H1 (cell line): ENCODE measurements at regions not wholly inside any gene's neighbourhood (a gene's known extent, or its start where the extent isn't known, plus 50 kb on each side); places are given as distances from the start of the nearest gene placed in this dataset.

ENCODE experiments used
- SAP30 ChIP-seq: fragments of 300-600 bp; sonication (generic); IDR thresholded peaks from 2 replicates; pipeline ENCODE4 v1.7.1; 2012; ENCODE audit warnings: low read length, moderate library complexity, mild to moderate bottlenecking, inconsistent platforms; ENCODE audit not compliant: insufficient read depth, insufficient replicate concordance
- SIN3A ChIP-seq, 2 experiments: IDR thresholded peaks in 1 of 2; conservative IDR thresholded peaks in 1 of 2; 2 replicates each; pipeline ENCODE4 v1.6.1; 2011 to 2012; ENCODE audit warnings: low read length in 2 of 2, improper control_type of control experiment in 1 of 2, low read depth in 1 of 2, mild to moderate bottlenecking in 1 of 2
- SIX5 ChIP-seq: IDR thresholded peaks from 2 replicates; pipeline ENCODE4 v1.6.1; 2011; ENCODE audit warnings: mild to moderate bottlenecking, low read depth, low read length
- TF ChIP-seq, protein P1 (sequence below): fragments of 300-600 bp; sonication (generic); IDR thresholded peaks from 2 replicates; pipeline ENCODE4 v1.7.1; 2012; ENCODE audit warnings: low read length, moderate library complexity, mild to moderate bottlenecking, inconsistent platforms; ENCODE audit not compliant: insufficient replicate concordance
- TF ChIP-seq, protein P2 (sequence below): IDR thresholded peaks from 2 replicates; pipeline ENCODE4 v1.6.1; 2012; ENCODE audit warnings: inconsistent platforms

DNA sequence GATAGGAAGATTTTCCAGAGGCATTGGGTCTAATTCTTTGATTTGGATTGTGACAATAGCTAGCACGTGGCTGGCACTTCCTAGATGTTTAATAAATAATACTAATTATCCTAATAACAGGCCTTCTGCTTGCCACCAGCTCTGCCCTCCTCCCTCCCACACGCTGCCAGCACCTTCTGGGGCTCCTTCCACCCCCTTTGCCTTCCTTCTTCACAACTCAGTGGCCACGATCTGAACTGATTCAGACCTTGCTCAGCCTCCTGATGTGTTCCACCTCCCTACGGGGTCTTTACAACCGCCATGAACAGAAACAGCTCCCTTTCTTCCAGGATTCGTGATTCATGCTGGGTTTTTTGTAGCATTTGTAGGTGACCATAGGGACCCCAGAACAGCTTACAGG, 310.3 kb upstream of the HS6ST1 start (continued):
- TF ChIP-seq, protein P1, sequence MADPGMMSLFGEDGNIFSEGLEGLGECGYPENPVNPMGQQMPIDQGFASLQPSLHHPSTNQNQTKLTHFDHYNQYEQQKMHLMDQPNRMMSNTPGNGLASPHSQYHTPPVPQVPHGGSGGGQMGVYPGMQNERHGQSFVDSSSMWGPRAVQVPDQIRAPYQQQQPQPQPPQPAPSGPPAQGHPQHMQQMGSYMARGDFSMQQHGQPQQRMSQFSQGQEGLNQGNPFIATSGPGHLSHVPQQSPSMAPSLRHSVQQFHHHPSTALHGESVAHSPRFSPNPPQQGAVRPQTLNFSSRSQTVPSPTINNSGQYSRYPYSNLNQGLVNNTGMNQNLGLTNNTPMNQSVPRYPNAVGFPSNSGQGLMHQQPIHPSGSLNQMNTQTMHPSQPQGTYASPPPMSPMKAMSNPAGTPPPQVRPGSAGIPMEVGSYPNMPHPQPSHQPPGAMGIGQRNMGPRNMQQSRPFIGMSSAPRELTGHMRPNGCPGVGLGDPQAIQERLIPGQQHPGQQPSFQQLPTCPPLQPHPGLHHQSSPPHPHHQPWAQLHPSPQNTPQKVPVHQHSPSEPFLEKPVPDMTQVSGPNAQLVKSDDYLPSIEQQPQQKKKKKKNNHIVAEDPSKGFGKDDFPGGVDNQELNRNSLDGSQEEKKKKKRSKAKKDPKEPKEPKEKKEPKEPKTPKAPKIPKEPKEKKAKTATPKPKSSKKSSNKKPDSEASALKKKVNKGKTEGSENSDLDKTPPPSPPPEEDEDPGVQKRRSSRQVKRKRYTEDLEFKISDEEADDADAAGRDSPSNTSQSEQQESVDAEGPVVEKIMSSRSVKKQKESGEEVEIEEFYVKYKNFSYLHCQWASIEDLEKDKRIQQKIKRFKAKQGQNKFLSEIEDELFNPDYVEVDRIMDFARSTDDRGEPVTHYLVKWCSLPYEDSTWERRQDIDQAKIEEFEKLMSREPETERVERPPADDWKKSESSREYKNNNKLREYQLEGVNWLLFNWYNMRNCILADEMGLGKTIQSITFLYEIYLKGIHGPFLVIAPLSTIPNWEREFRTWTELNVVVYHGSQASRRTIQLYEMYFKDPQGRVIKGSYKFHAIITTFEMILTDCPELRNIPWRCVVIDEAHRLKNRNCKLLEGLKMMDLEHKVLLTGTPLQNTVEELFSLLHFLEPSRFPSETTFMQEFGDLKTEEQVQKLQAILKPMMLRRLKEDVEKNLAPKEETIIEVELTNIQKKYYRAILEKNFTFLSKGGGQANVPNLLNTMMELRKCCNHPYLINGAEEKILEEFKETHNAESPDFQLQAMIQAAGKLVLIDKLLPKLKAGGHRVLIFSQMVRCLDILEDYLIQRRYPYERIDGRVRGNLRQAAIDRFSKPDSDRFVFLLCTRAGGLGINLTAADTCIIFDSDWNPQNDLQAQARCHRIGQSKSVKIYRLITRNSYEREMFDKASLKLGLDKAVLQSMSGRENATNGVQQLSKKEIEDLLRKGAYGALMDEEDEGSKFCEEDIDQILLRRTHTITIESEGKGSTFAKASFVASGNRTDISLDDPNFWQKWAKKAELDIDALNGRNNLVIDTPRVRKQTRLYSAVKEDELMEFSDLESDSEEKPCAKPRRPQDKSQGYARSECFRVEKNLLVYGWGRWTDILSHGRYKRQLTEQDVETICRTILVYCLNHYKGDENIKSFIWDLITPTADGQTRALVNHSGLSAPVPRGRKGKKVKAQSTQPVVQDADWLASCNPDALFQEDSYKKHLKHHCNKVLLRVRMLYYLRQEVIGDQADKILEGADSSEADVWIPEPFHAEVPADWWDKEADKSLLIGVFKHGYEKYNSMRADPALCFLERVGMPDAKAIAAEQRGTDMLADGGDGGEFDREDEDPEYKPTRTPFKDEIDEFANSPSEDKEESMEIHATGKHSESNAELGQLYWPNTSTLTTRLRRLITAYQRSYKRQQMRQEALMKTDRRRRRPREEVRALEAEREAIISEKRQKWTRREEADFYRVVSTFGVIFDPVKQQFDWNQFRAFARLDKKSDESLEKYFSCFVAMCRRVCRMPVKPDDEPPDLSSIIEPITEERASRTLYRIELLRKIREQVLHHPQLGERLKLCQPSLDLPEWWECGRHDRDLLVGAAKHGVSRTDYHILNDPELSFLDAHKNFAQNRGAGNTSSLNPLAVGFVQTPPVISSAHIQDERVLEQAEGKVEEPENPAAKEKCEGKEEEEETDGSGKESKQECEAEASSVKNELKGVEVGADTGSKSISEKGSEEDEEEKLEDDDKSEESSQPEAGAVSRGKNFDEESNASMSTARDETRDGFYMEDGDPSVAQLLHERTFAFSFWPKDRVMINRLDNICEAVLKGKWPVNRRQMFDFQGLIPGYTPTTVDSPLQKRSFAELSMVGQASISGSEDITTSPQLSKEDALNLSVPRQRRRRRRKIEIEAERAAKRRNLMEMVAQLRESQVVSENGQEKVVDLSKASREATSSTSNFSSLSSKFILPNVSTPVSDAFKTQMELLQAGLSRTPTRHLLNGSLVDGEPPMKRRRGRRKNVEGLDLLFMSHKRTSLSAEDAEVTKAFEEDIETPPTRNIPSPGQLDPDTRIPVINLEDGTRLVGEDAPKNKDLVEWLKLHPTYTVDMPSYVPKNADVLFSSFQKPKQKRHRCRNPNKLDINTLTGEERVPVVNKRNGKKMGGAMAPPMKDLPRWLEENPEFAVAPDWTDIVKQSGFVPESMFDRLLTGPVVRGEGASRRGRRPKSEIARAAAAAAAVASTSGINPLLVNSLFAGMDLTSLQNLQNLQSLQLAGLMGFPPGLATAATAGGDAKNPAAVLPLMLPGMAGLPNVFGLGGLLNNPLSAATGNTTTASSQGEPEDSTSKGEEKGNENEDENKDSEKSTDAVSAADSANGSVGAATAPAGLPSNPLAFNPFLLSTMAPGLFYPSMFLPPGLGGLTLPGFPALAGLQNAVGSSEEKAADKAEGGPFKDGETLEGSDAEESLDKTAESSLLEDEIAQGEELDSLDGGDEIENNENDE = no peak
- no peak for TF ChIP-seq SIX5
- TF ChIP-seq, protein P2, sequence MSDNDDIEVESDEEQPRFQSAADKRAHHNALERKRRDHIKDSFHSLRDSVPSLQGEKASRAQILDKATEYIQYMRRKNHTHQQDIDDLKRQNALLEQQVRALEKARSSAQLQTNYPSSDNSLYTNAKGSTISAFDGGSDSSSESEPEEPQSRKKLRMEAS = no peak
- TF ChIP-seq SAP30 = no peak
- no peak for TF ChIP-seq SIN3A (conservative IDR thresholded peaks at IDR 0.05 in 1 of 2, IDR thresholded peaks at IDR 0.05 in 1 of 2; ENCODE audit: low read depth in 1 of 2, low read length in 2 of 2)
